IMR-90 (cell line): ENCODE measurements at regions not wholly inside any gene's neighbourhood (a gene's known extent, or its start where the extent isn't known, plus 50 kb on each side); places are given as distances from the start of the nearest gene placed in this dataset.

ENCODE experiments used
- ATAC-seq: fragments of 200-7000 bp; cut with Tn5 transposase; 2 replicates; pipeline ENCODE4 v1.9.1; 2020; ENCODE audit warnings: low read depth, mild to moderate bottlenecking, moderate library complexity
- BruUV-seq: library from RNA; stranded (reverse); fragments of 400-500 nt; replicated peaks from 2 replicates; lab custom pipeline; 2021; lab: Mats Ljungman, UMichigan
- CTCF ChIA-PET: fragments of 300-600 bp; formaldehyde crosslinking; extraction: SDS; loops from one replicate; lab custom pipeline; 2021; ENCODE audit warnings: antibody characterized with exemption; lab: Yijun Ruan, JAX
- POLR2A ChIA-PET: fragments of 300-600 bp; sonication (Branson Sonifier 250); formaldehyde crosslinking; loops from one replicate; lab custom pipeline; 2022; ENCODE audit warnings: antibody characterized with exemption; ENCODE audit not compliant: unreplicated experiment; lab: Charles Lee
- DNase-seq: peaks from one replicate; pipeline ENCODE4 v3.0.0; 2013
- H2AFZ ChIP-seq: replicated peaks from 2 replicates; pipeline ENCODE3; 2013; ENCODE audit warnings: low read length, mild to moderate bottlenecking; ENCODE audit not compliant: poor library complexity
- H2AK5ac ChIP-seq: 2 replicates; pipeline ENCODE4 v1.6.1; 2013; ENCODE audit warnings: low read depth, low read length, inconsistent platforms
- H2AK9ac ChIP-seq: replicated peaks from 2 replicates; pipeline ENCODE3; 2013; ENCODE audit warnings: mild to moderate bottlenecking, low read depth, low read length, moderate library complexity; ENCODE audit not compliant: poor library complexity
- H2BK120ac ChIP-seq: 2 replicates; pipeline ENCODE4 v1.6.1; 2013; ENCODE audit warnings: low read depth, low read length, inconsistent platforms
- H2BK15ac ChIP-seq: 3 replicates; pipeline ENCODE4 v1.6.1; 2013; ENCODE audit warnings: low read depth, low read length, inconsistent platforms
- H2BK20ac ChIP-seq: 2 replicates; pipeline ENCODE4 v1.6.1; 2013; ENCODE audit warnings: low read depth, mild to moderate bottlenecking, inconsistent platforms, low read length, moderate library complexity
- H2BK5ac ChIP-seq: 2 replicates; pipeline ENCODE4 v1.6.1; 2013; ENCODE audit warnings: mild to moderate bottlenecking, low read depth, low read length, inconsistent platforms; ENCODE audit not compliant: poor library complexity, severe bottlenecking
- H3K14ac ChIP-seq: replicated peaks from 2 replicates; pipeline ENCODE4 v1.6.1; 2013; ENCODE audit warnings: low read depth, low read length, inconsistent platforms
- H3K18ac ChIP-seq: 2 replicates; pipeline ENCODE4 v1.6.1; 2013; ENCODE audit warnings: low read depth, low read length, control low read depth
- H3K23ac ChIP-seq: 2 replicates; pipeline ENCODE4 v1.6.1; 2013; ENCODE audit warnings: low read depth, low read length, inconsistent platforms
- H3K27ac ChIP-seq: 2 replicates; pipeline ENCODE4 v1.5.1; 2013; ENCODE audit warnings: mild to moderate bottlenecking, control low read depth, low read length; ENCODE audit not compliant: insufficient read depth
- H3K27me3 ChIP-seq: 2 replicates; pipeline ENCODE4 v1.6.1; 2013; ENCODE audit warnings: low read length; ENCODE audit not compliant: control insufficient read depth, insufficient read depth
- H3K36me3 ChIP-seq: 2 replicates; pipeline ENCODE4 v1.6.1; 2013; ENCODE audit warnings: low read length, mixed read lengths; ENCODE audit not compliant: control insufficient read depth, insufficient read depth
- H3K4ac ChIP-seq: 2 replicates; pipeline ENCODE4 v1.6.1; 2013; ENCODE audit warnings: low read depth, low read length, inconsistent platforms
- H3K4me1 ChIP-seq: 2 replicates; pipeline ENCODE4 v1.6.1; 2013; ENCODE audit warnings: low read length, mixed read lengths; ENCODE audit not compliant: control insufficient read depth, insufficient read depth
- H3K4me2 ChIP-seq: 2 replicates; pipeline ENCODE4 v1.6.1; 2013; ENCODE audit warnings: low read depth, mild to moderate bottlenecking, control low read depth, low read length, moderate library complexity
- H3K4me3 ChIP-seq: 2 replicates; pipeline ENCODE4 v1.5.1; 2013; ENCODE audit warnings: low read depth, mild to moderate bottlenecking, control low read depth, low read length, moderate library complexity; ENCODE audit not compliant: insufficient read depth
- H3K56ac ChIP-seq: 2 replicates; pipeline ENCODE4 v1.6.1; 2013; ENCODE audit warnings: low read length, inconsistent platforms; ENCODE audit not compliant: insufficient read depth; ENCODE audit errors: extremely low read depth
- H3K79me1 ChIP-seq, 2 experiments: 2 replicates each; pipeline ENCODE4 v1.6.1; 2013; ENCODE audit warnings: low read length in 2 of 2, inconsistent platforms in 1 of 2, low read depth in 1 of 2
- H3K9ac ChIP-seq: 2 replicates; pipeline ENCODE4 v1.6.1; 2013; ENCODE audit warnings: low read depth, low read length, control low read depth
- H3K9me1 ChIP-seq: 2 replicates; pipeline ENCODE4 v1.6.1; 2013; ENCODE audit warnings: low read length, inconsistent platforms; ENCODE audit not compliant: insufficient read depth
- H3K9me3 ChIP-seq: 2 replicates; pipeline ENCODE4 v1.6.1; 2013; ENCODE audit warnings: low read length; ENCODE audit not compliant: control insufficient read depth, insufficient read depth
- H4K20me1 ChIP-seq: 2 replicates; pipeline ENCODE4 v1.6.1; 2013; ENCODE audit warnings: low read length, inconsistent platforms; ENCODE audit not compliant: insufficient read depth
- H4K5ac ChIP-seq: 2 replicates; pipeline ENCODE4 v1.6.1; 2013; ENCODE audit warnings: mild to moderate bottlenecking, low read depth, low read length, control low read depth
- H4K8ac ChIP-seq, 2 experiments: 2 replicates each; pipeline ENCODE4 v1.6.1; 2013; ENCODE audit warnings: low read depth in 2 of 2, low read length in 2 of 2, control low read depth in 1 of 2, inconsistent platforms in 1 of 2
- H4K91ac ChIP-seq: 2 replicates; pipeline ENCODE4 v1.6.1; 2013; ENCODE audit warnings: low read depth, low read length, inconsistent platforms; ENCODE audit not compliant: insufficient read depth
- BHLHE40 ChIP-seq: fragments of 150-350 bp; IDR thresholded peaks from 2 replicates; pipeline ENCODE4 v1.6.1; 2016; ENCODE audit warnings: mild to moderate bottlenecking, low read depth, low read length
- CEBPB ChIP-seq: IDR thresholded peaks from 2 replicates; pipeline ENCODE4 v1.6.1; 2012; ENCODE audit warnings: low read depth, low read length, improper control_type of control experiment
- CHD1 ChIP-seq: IDR thresholded peaks from 2 replicates; pipeline ENCODE4 v1.6.1; 2012; ENCODE audit warnings: low read depth, low read length, improper control_type of control experiment
- CTCF ChIP-seq: conservative IDR thresholded peaks from 2 replicates; pipeline ENCODE4 v1.5.1; 2012; ENCODE audit warnings: mild to moderate bottlenecking, low read depth, low read length, improper control_type of control experiment
- FOS ChIP-seq: fragments of 150-350 bp; IDR thresholded peaks from 2 replicates; pipeline ENCODE4 v1.6.1; 2016; ENCODE audit warnings: low read depth, low read length
- MAFK ChIP-seq: IDR thresholded peaks from 2 replicates; pipeline ENCODE4 v1.6.1; 2012; ENCODE audit warnings: low read depth, low read length, improper control_type of control experiment
- MAZ ChIP-seq: IDR thresholded peaks from 2 replicates; pipeline ENCODE4 v1.6.1; 2012; ENCODE audit warnings: low read depth, mild to moderate bottlenecking, low read length, improper control_type of control experiment, moderate library complexity, borderline replicate concordance
- MXI1 ChIP-seq: IDR thresholded peaks from 2 replicates; pipeline ENCODE4 v1.6.1; 2012; ENCODE audit warnings: low read depth, mild to moderate bottlenecking, low read length, moderate library complexity, borderline replicate concordance
- NFE2L2 ChIP-seq: fragments of 150-350 bp; IDR thresholded peaks from 2 replicates; pipeline ENCODE4 v1.6.1; 2016; ENCODE audit warnings: low read depth, mild to moderate bottlenecking, low read length
- POLR2A ChIP-seq: IDR thresholded peaks from 2 replicates; pipeline ENCODE4 v1.6.1; 2012; ENCODE audit warnings: mild to moderate bottlenecking, low read depth, low read length
- RAD21 ChIP-seq: IDR thresholded peaks from 2 replicates; pipeline ENCODE4 v1.6.1; 2012; ENCODE audit warnings: low read length, improper control_type of control experiment
- RCOR1 ChIP-seq: IDR thresholded peaks from 2 replicates; pipeline ENCODE4 v1.6.1; 2012; ENCODE audit warnings: mild to moderate bottlenecking, low read length, improper control_type of control experiment; ENCODE audit not compliant: insufficient replicate concordance
- RFX5 ChIP-seq: IDR thresholded peaks from 2 replicates; pipeline ENCODE4 v1.8.0; 2012; ENCODE audit warnings: low read depth, mild to moderate bottlenecking, low read length, moderate library complexity
- SMC3 ChIP-seq: fragments of 150-350 bp; IDR thresholded peaks from 2 replicates; pipeline ENCODE4 v1.6.1; 2016; ENCODE audit warnings: low read depth, mild to moderate bottlenecking, antibody characterized with exemption, low read length, moderate library complexity
- USF2 ChIP-seq: fragments of 150-350 bp; IDR thresholded peaks from 2 replicates; pipeline ENCODE4 v1.6.1; 2017; ENCODE audit warnings: mild to moderate bottlenecking, antibody characterized with exemption, low read length, low read depth
- WGBS, 2 experiments: methylation state at CpG; one replicate each; pipeline versions ENCODE4 v1.1.5 to v1.1.7; 2013; ENCODE audit warnings: missing lambda C conversion rate in 2 of 2; ENCODE audit not compliant: insufficient read length in 1 of 2; ENCODE audit errors: extremely low coverage in 2 of 2; 5-methylcytosine and 5-hydroxymethylcytosine counted together
- dilution Hi-C: fragments of 300-500 bp; cut with HindIII; formaldehyde crosslinking; loops from one replicate; pipeline ENCODE4 v1.14.3; 2018; ENCODE audit warnings: low sequenced_read_pairs; ENCODE audit not compliant: unreplicated experiment
- in situ Hi-C: fragments of 300-500 bp; cut with MboI; formaldehyde crosslinking; loops from 3 replicates; pipeline ENCODE4 v1.14.3; 2019; ENCODE audit warnings: low sequenced_read_pairs, inconsistent platforms, mixed read lengths
- intact Hi-C: fragments of 100-400 bp; cut with micrococcal nuclease; formaldehyde crosslinking; loops from 2 replicates; pipeline ENCODE4 v1.10.0; 2022

GRCh38 chr3:180325958-180326357 is 276.0 kb upstream of the TTC14 start:
- no TSS peak for BruUV-seq
- POLR2A ChIA-PET: no interaction called here
- CTCF ChIA-PET: no interaction called here

More at GRCh38 chr3:180325958-180326357, 276.0 kb upstream of the TTC14 start:
- H4K5ac ChIP-seq: no peak overlapping the region
- no peaks in the 10 kb centered on the region for H3K27me3 ChIP-seq
- no peak overlapping the region for H2BK15ac ChIP-seq
- no CpG with 5 or more reads among the region's 3 CpGs for WGBS, 2 experiments
- H3K23ac ChIP-seq: no peak overlapping the region
- H2BK5ac ChIP-seq: no peak overlapping the region
- H3K36me3 ChIP-seq: no peaks in the 10 kb centered on the region
- no peak overlapping the region for H3K27ac ChIP-seq
- no peak overlapping the region for H3K14ac ChIP-seq
- H3K9me1 ChIP-seq: no peaks in the 10 kb centered on the region
- no peak overlapping the region for H2BK120ac ChIP-seq
- no peak for ATAC-seq
- no peak overlapping the region for H3K18ac ChIP-seq
- H2AFZ ChIP-seq: no peak overlapping the region
- TF ChIP-seq CTCF (no peak), CEBPB (no peak), SMC3 (no peak), RCOR1 (no peak), MAFK (no peak), RAD21 (no peak), FOS (no peak), CHD1 (no peak), MAZ (no peak), BHLHE40 (no peak), NFE2L2 (no peak), POLR2A (no peak), USF2 (no peak), RFX5 (no peak), MXI1 (no peak)
- H3K4me1 ChIP-seq: no peaks in the 10 kb centered on the region
- no peaks in the 10 kb centered on the region for H3K79me1 ChIP-seq
- H4K20me1 ChIP-seq: no peaks in the 10 kb centered on the region
- dilution Hi-C loops: no loop called here
- H3K4me2 ChIP-seq: no peak overlapping the region
- H4K91ac ChIP-seq: no peak overlapping the region
- no peak overlapping the region for H3K9ac ChIP-seq
- H4K8ac ChIP-seq: no peak overlapping the region
- no peak overlapping the region for H2AK5ac ChIP-seq
- H3K56ac ChIP-seq: no peak overlapping the region
- no peak overlapping the region for H2AK9ac ChIP-seq
- H3K9me3 ChIP-seq: no peaks in the 10 kb centered on the region
- no peak for DNase-seq
- in situ Hi-C loops: no loop called here
- no peak overlapping the region for H3K4ac ChIP-seq
- intact Hi-C loops: no loop called here
- H3K4me3 ChIP-seq: no peak overlapping the region
- no peak overlapping the region for H2BK20ac ChIP-seq
